Neural cell (in vitro differentiated cells): ENCODE measurements at regions not wholly inside any gene's neighbourhood (a gene's known extent, or its start where the extent isn't known, plus 50 kb on each side); places are given as distances from the start of the nearest gene placed in this dataset.

Experiments
- H2AFZ ChIP-seq: fragments of 200-600, 300-800 bp; sonication (generic), shearing (Covaris generic); 2 replicates; pipeline ENCODE4 v1.6.0; 2014; ENCODE audit warnings: low read depth, mild to moderate bottlenecking, antibody characterized with exemption, low read length, moderate library complexity
- H3F3A ChIP-seq: fragments of 200-600 bp; shearing (Covaris generic); 2 replicates; pipeline ENCODE4 v1.6.1; 2016; ENCODE audit warnings: mild to moderate bottlenecking, moderate library complexity, mixed read lengths, antibody characterized with exemption, low read length; ENCODE audit not compliant: insufficient read depth, poor library complexity, severe bottlenecking
- H3K27ac ChIP-seq: fragments of 200-600, 300-800 bp; sonication (generic), shearing (Covaris generic); 2 replicates; pipeline ENCODE4 v1.5.1; 2014; ENCODE audit warnings: mild to moderate bottlenecking, low read length, moderate library complexity
- H3K27me3 ChIP-seq: fragments of 300-800, 200-600 bp; sonication (generic), shearing (Covaris generic); 2 replicates; pipeline ENCODE4 v1.6.0; 2014; ENCODE audit warnings: mild to moderate bottlenecking, low read depth, low read length, moderate library complexity; ENCODE audit not compliant: insufficient read depth
- H3K36me3 ChIP-seq: fragments of 300-800, 200-600 bp; sonication (generic), shearing (Covaris generic); 2 replicates; pipeline ENCODE4 v1.5.1; 2014; ENCODE audit warnings: mild to moderate bottlenecking, antibody characterized with exemption, low read length, moderate library complexity; ENCODE audit not compliant: insufficient read depth
- H3K4me2 ChIP-seq: fragments of 300-800, 200-600 bp; sonication (generic), shearing (Covaris generic); 2 replicates; pipeline ENCODE4 v1.6.0; 2014; ENCODE audit warnings: mild to moderate bottlenecking, low read length
- H3K4me3 ChIP-seq: fragments of 300-800, 200-600 bp; sonication (generic), shearing (Covaris generic); 2 replicates; pipeline ENCODE4 v1.5.1; 2014; ENCODE audit warnings: mild to moderate bottlenecking, low read length, moderate library complexity
- H3K79me2 ChIP-seq: fragments of 200-600 bp; shearing (Covaris generic); replicated peaks from 2 replicates; pipeline ENCODE4 v1.6.0; 2014; ENCODE audit warnings: mild to moderate bottlenecking, low read length, moderate library complexity; ENCODE audit not compliant: insufficient read depth
- H3K9ac ChIP-seq: fragments of 300-800, 200-600 bp; sonication (generic), shearing (Covaris generic); 2 replicates; pipeline ENCODE4 v1.6.1; 2016; ENCODE audit warnings: mild to moderate bottlenecking, low read length, mixed read lengths
- H3K9me2 ChIP-seq: fragments of 200-600 bp; shearing (Covaris generic); 2 replicates; pipeline ENCODE4 v1.6.1; 2016; ENCODE audit warnings: mild to moderate bottlenecking, low read length, mixed read lengths; ENCODE audit not compliant: insufficient read depth
- H3K9me3 ChIP-seq: fragments of 200-600, 300-800 bp; sonication (generic), shearing (Covaris generic); 2 replicates; pipeline ENCODE4 v1.6.1; 2016; ENCODE audit warnings: mild to moderate bottlenecking, mixed run types, low read length, moderate library complexity, mixed read lengths
- H4K20me1 ChIP-seq: fragments of 200-600 bp; shearing (Covaris generic); 2 replicates; pipeline ENCODE4 v1.6.1; 2016; ENCODE audit warnings: mild to moderate bottlenecking, mixed run types; ENCODE audit not compliant: insufficient read depth
- EP300 ChIP-seq: fragments of 450-650 bp; conservative IDR thresholded peaks from 2 replicates; pipeline ENCODE4 v1.6.1; 2014; ENCODE audit warnings: antibody characterized with exemption, mild to moderate bottlenecking, moderate library complexity; ENCODE audit not compliant: poor library complexity, severe bottlenecking
- EZH2 ChIP-seq: fragments of 200-600, 300-800 bp; shearing (Covaris generic), sonication (generic); IDR thresholded peaks from 2 replicates; pipeline ENCODE4 v1.6.1; 2014; ENCODE audit warnings: antibody characterized with exemption, low read length, borderline replicate concordance, mild to moderate bottlenecking; ENCODE audit not compliant: insufficient read depth, poor library complexity, severe bottlenecking
- MXI1 ChIP-seq: fragments of 450-650 bp; conservative IDR thresholded peaks from 2 replicates; pipeline ENCODE4 v1.6.1; 2014; ENCODE audit warnings: antibody characterized with exemption, mild to moderate bottlenecking; ENCODE audit not compliant: poor library complexity, severe bottlenecking
- POLR2AphosphoS5 ChIP-seq: IDR thresholded peaks from 2 replicates; pipeline ENCODE4 v1.6.1; 2012
- RAD21 ChIP-seq: fragments of 450-650 bp; conservative IDR thresholded peaks from 2 replicates; pipeline ENCODE4 v1.6.1; 2014; ENCODE audit warnings: antibody characterized with exemption, mild to moderate bottlenecking, moderate library complexity
- SMC3 ChIP-seq: fragments of 450-650 bp; conservative IDR thresholded peaks from 2 replicates; pipeline ENCODE4 v1.6.1; 2014; ENCODE audit warnings: antibody characterized with exemption, mild to moderate bottlenecking, moderate library complexity; ENCODE audit not compliant: poor library complexity
- TAF1 ChIP-seq: IDR thresholded peaks from 2 replicates; pipeline ENCODE4 v1.6.1; 2012; ENCODE audit warnings: low read depth
- TF ChIP-seq, protein P1 (sequence below): fragments of 450-650 bp; IDR thresholded peaks from 2 replicates; pipeline ENCODE4 v1.5.1; 2014; ENCODE audit warnings: antibody characterized with exemption, mild to moderate bottlenecking, moderate library complexity; ENCODE audit not compliant: poor library complexity, severe bottlenecking
- TF ChIP-seq, protein P2 (sequence below): IDR thresholded peaks from 2 replicates; pipeline ENCODE4 v1.6.1; 2012; ENCODE audit warnings: borderline replicate concordance

DNA sequence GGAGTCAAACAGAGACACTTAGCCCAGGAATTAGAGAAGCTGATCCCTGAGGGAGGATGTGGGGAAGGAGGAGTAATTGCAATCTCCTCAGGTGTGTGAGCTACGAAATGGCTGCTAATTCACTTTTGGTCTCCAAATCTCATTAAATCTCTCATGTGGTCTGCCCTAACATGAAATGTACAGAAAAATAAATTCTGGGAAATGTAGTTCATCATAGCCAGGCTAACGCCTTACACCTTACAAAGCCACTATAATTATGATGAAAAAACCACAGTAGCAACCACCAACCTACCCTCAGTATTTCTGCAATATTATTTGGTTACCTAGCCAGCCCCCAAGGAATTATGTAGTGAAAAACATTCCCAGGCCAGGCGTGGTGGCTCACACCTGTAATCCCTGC, 354.0 kb downstream of the TMEM167A start:
- no peaks in the 10 kb centered on the region for H4K20me1 ChIP-seq
- H3K9ac ChIP-seq: no peak overlapping the region
- H3K4me3 ChIP-seq: no peak overlapping the region
- TF ChIP-seq, protein P1, sequence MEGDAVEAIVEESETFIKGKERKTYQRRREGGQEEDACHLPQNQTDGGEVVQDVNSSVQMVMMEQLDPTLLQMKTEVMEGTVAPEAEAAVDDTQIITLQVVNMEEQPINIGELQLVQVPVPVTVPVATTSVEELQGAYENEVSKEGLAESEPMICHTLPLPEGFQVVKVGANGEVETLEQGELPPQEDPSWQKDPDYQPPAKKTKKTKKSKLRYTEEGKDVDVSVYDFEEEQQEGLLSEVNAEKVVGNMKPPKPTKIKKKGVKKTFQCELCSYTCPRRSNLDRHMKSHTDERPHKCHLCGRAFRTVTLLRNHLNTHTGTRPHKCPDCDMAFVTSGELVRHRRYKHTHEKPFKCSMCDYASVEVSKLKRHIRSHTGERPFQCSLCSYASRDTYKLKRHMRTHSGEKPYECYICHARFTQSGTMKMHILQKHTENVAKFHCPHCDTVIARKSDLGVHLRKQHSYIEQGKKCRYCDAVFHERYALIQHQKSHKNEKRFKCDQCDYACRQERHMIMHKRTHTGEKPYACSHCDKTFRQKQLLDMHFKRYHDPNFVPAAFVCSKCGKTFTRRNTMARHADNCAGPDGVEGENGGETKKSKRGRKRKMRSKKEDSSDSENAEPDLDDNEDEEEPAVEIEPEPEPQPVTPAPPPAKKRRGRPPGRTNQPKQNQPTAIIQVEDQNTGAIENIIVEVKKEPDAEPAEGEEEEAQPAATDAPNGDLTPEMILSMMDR: no peak
- TF ChIP-seq, protein P2, sequence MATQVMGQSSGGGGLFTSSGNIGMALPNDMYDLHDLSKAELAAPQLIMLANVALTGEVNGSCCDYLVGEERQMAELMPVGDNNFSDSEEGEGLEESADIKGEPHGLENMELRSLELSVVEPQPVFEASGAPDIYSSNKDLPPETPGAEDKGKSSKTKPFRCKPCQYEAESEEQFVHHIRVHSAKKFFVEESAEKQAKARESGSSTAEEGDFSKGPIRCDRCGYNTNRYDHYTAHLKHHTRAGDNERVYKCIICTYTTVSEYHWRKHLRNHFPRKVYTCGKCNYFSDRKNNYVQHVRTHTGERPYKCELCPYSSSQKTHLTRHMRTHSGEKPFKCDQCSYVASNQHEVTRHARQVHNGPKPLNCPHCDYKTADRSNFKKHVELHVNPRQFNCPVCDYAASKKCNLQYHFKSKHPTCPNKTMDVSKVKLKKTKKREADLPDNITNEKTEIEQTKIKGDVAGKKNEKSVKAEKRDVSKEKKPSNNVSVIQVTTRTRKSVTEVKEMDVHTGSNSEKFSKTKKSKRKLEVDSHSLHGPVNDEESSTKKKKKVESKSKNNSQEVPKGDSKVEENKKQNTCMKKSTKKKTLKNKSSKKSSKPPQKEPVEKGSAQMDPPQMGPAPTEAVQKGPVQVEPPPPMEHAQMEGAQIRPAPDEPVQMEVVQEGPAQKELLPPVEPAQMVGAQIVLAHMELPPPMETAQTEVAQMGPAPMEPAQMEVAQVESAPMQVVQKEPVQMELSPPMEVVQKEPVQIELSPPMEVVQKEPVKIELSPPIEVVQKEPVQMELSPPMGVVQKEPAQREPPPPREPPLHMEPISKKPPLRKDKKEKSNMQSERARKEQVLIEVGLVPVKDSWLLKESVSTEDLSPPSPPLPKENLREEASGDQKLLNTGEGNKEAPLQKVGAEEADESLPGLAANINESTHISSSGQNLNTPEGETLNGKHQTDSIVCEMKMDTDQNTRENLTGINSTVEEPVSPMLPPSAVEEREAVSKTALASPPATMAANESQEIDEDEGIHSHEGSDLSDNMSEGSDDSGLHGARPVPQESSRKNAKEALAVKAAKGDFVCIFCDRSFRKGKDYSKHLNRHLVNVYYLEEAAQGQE: no peak
- TF ChIP-seq POLR2AphosphoS5: no peak
- TF ChIP-seq RAD21: no peak
- no peak for TF ChIP-seq SMC3
- no peak for TF ChIP-seq EP300
- no peak for TF ChIP-seq MXI1
- TF ChIP-seq TAF1: no peak
- TF ChIP-seq EZH2: no peak
- H3K79me2 ChIP-seq: no peaks in the 10 kb centered on the region
- H2AFZ ChIP-seq: no peak overlapping the region
- H3K27me3 ChIP-seq: no peaks in the 10 kb centered on the region
- no peaks in the 10 kb centered on the region for H3F3A ChIP-seq
- H3K9me2 ChIP-seq: no peaks in the 10 kb centered on the region
- no peak overlapping the region for H3K27ac ChIP-seq
- H3K4me2 ChIP-seq: no peak overlapping the region
- H3K9me3 ChIP-seq: no peaks in the 10 kb centered on the region
- no peaks in the 10 kb centered on the region for H3K36me3 ChIP-seq

DNA sequence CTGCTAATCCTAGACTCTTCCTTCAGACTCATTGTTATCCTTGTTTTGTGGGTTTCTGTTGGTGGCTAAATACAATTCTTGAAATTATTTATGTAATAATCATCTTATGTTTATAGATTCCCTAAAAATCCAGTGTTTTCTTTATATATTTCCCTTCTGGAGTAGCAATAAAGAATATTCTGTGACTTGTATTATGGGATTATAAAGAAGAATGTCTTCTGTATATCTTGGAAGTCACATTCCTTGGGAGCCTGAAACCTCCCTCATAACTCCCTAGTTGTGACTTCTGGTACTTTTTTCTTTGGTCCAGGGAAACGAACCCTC, 356.1 kb downstream of the TMEM167A start:
- no peak overlapping the region for H3K4me2 ChIP-seq
- TF ChIP-seq, protein P2: no peak
- TF ChIP-seq RAD21 (no peak), TAF1 (no peak), MXI1 (no peak), EZH2 (no peak), SMC3 (no peak), EP300 (no peak), POLR2AphosphoS5 (no peak)
- TF ChIP-seq, protein P1: no peak
- no peak overlapping the region for H3K9ac ChIP-seq
- no peak overlapping the region for H3K4me3 ChIP-seq
- H3K36me3 ChIP-seq: no peaks in the 10 kb centered on the region
- H3K9me3 ChIP-seq: no peaks in the 10 kb centered on the region
- no peaks in the 10 kb centered on the region for H4K20me1 ChIP-seq
- no peak overlapping the region for H3K27ac ChIP-seq
- no peaks in the 10 kb centered on the region for H3K27me3 ChIP-seq
- H3F3A ChIP-seq: no peaks in the 10 kb centered on the region
- no peaks in the 10 kb centered on the region for H3K9me2 ChIP-seq
- H2AFZ ChIP-seq: no peak overlapping the region
- no peaks in the 10 kb centered on the region for H3K79me2 ChIP-seq
